WTC11 (cell line): ENCODE measurements at regions not wholly inside any gene's neighbourhood (a gene's known extent, or its start where the extent isn't known, plus 50 kb on each side); places are given as distances from the start of the nearest gene placed in this dataset.

Experiments used
- CREM ChIP-seq: sonication (generic); formaldehyde crosslinking; IDR thresholded peaks from 2 replicates; pipeline ENCODE4 v1.8.1; 2022; ENCODE audit warnings: mild to moderate bottlenecking, missing genetic modification reagents, moderate library complexity
- IRF2 ChIP-seq: sonication (generic); formaldehyde crosslinking; IDR thresholded peaks from 2 replicates; pipeline ENCODE4 v1.8.0; 2022; ENCODE audit warnings: low read depth, missing genetic modification reagents, borderline replicate concordance
- RELA ChIP-seq: sonication (generic); formaldehyde crosslinking; IDR thresholded peaks from 2 replicates; pipeline ENCODE4 v1.8.1; 2022; ENCODE audit warnings: missing genetic modification reagents, mild to moderate bottlenecking, borderline replicate concordance
- SMAD3 ChIP-seq: sonication (generic); formaldehyde crosslinking; IDR thresholded peaks from 2 replicates; pipeline ENCODE4 v1.8.0; 2022; ENCODE audit warnings: missing genetic modification reagents, mild to moderate bottlenecking, borderline replicate concordance
- ZNF138 ChIP-seq: sonication (generic); formaldehyde crosslinking; conservative IDR thresholded peaks from 2 replicates; pipeline ENCODE4 v1.8.1; 2022; ENCODE audit warnings: mild to moderate bottlenecking, moderate library complexity, missing genetic modification reagents
- ZNF423 ChIP-seq: fragments of 250-450 bp; sonication (Bioruptor Pico); IDR thresholded peaks from 2 replicates; pipeline ENCODE4 v2.1.2; 2022; ENCODE audit warnings: mild to moderate bottlenecking, moderate library complexity
- TF ChIP-seq, protein P1 (sequence below): sonication (generic); formaldehyde crosslinking; IDR thresholded peaks from 2 replicates; pipeline ENCODE4 v1.8.1; 2023; ENCODE audit warnings: mild to moderate bottlenecking, moderate library complexity, missing genetic modification reagents
- TF ChIP-seq, protein P2 (sequence below): fragments of 200-600 bp; IDR thresholded peaks from 2 replicates; pipeline ENCODE4 v1.8.0; 2022; ENCODE audit warnings: antibody characterized with exemption
- TF ChIP-seq, protein P3 (sequence below): sonication (generic); formaldehyde crosslinking; IDR thresholded peaks from 2 replicates; pipeline ENCODE4 v1.8.0; 2022; ENCODE audit warnings: mild to moderate bottlenecking, missing genetic modification reagents
- TF ChIP-seq, protein P4 (sequence below): sonication (generic); formaldehyde crosslinking; IDR thresholded peaks from 2 replicates; pipeline ENCODE4 v1.8.0; 2023; ENCODE audit warnings: missing genetic modification reagents
- TF ChIP-seq, protein P5 (sequence below): sonication (generic); formaldehyde crosslinking; IDR thresholded peaks from 2 replicates; pipeline ENCODE4 v1.8.1; 2023; ENCODE audit warnings: mild to moderate bottlenecking, missing genetic modification reagents

DNA sequence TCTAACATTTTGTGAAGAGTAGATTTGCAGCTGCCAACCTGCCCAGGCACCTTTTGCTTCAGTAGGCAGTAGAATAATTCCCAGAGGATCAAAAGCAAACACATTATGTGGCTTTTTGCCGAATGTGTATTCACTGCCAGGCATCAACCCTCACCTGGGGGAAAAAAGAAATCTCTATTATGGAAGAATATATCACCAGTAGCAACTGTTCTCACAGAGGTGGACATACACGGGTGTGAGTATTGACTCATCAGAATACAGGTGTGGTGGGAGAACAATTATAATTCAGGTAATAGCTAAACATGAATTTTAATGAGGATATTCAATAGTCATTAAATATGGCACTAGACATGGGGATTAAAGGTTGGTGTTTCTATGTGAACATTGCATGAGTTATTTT lies 910.7 kb downstream of the TFAP2A start:
- TF ChIP-seq, protein P1, sequence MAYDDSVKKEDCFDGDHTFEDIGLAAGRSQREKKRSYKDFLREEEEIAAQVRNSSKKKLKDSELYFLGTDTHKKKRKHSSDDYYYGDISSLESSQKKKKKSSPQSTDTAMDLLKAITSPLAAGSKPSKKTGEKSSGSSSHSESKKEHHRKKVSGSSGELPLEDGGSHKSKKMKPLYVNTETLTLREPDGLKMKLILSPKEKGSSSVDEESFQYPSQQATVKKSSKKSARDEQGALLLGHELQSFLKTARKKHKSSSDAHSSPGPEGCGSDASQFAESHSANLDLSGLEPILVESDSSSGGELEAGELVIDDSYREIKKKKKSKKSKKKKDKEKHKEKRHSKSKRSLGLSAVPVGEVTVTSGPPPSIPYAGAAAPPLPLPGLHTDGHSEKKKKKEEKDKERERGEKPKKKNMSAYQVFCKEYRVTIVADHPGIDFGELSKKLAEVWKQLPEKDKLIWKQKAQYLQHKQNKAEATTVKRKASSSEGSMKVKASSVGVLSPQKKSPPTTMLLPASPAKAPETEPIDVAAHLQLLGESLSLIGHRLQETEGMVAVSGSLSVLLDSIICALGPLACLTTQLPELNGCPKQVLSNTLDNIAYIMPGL (CRISPR knock-in tag) = no peak
- TF ChIP-seq, protein P2, sequence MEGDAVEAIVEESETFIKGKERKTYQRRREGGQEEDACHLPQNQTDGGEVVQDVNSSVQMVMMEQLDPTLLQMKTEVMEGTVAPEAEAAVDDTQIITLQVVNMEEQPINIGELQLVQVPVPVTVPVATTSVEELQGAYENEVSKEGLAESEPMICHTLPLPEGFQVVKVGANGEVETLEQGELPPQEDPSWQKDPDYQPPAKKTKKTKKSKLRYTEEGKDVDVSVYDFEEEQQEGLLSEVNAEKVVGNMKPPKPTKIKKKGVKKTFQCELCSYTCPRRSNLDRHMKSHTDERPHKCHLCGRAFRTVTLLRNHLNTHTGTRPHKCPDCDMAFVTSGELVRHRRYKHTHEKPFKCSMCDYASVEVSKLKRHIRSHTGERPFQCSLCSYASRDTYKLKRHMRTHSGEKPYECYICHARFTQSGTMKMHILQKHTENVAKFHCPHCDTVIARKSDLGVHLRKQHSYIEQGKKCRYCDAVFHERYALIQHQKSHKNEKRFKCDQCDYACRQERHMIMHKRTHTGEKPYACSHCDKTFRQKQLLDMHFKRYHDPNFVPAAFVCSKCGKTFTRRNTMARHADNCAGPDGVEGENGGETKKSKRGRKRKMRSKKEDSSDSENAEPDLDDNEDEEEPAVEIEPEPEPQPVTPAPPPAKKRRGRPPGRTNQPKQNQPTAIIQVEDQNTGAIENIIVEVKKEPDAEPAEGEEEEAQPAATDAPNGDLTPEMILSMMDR = no peak
- TF ChIP-seq ZNF138 (CRISPR knock-in tag) (no peak), CREM (CRISPR knock-in tag) (no peak), IRF2 (CRISPR knock-in tag) (no peak), ZNF423 (CRISPR knock-in tag) (no peak), RELA (no peak), SMAD3 (CRISPR knock-in tag) (no peak)
- TF ChIP-seq, protein P3, sequence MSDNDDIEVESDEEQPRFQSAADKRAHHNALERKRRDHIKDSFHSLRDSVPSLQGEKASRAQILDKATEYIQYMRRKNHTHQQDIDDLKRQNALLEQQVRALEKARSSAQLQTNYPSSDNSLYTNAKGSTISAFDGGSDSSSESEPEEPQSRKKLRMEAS (CRISPR knock-in tag) = no peak
- TF ChIP-seq, protein P4, sequence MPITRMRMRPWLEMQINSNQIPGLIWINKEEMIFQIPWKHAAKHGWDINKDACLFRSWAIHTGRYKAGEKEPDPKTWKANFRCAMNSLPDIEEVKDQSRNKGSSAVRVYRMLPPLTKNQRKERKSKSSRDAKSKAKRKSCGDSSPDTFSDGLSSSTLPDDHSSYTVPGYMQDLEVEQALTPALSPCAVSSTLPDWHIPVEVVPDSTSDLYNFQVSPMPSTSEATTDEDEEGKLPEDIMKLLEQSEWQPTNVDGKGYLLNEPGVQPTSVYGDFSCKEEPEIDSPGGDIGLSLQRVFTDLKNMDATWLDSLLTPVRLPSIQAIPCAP (CRISPR knock-in tag) = no peak
- TF ChIP-seq, protein P5, sequence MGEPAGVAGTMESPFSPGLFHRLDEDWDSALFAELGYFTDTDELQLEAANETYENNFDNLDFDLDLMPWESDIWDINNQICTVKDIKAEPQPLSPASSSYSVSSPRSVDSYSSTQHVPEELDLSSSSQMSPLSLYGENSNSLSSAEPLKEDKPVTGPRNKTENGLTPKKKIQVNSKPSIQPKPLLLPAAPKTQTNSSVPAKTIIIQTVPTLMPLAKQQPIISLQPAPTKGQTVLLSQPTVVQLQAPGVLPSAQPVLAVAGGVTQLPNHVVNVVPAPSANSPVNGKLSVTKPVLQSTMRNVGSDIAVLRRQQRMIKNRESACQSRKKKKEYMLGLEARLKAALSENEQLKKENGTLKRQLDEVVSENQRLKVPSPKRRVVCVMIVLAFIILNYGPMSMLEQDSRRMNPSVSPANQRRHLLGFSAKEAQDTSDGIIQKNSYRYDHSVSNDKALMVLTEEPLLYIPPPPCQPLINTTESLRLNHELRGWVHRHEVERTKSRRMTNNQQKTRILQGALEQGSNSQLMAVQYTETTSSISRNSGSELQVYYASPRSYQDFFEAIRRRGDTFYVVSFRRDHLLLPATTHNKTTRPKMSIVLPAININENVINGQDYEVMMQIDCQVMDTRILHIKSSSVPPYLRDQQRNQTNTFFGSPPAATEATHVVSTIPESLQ (CRISPR knock-in tag) = no peak
